Activated naive CD4-positive, alpha-beta T cell treated with anti-CD3 and anti-CD28 coated beads for 36 hours (primary cell): ENCODE measurements at regions not wholly inside any gene's neighbourhood (a gene's known extent, or its start where the extent isn't known, plus 50 kb on each side); places are given as distances from the start of the nearest gene placed in this dataset.

Source experiments
- CTCF ChIA-PET: fragments of 350-600 bp; sonication (Branson Sonifier 250); formaldehyde crosslinking; loops from one replicate; lab custom pipeline; 2021; ENCODE audit warnings: antibody characterized with exemption; lab: Charles Lee
- DNase-seq: peaks from one replicate; pipeline ENCODE4 v3.0.0-alpha.2; 2020
- H3K27ac Mint-ChIP-seq: one replicate; pipeline ENCODE4 v1.8.0; 2021; ENCODE audit warnings: mild to moderate bottlenecking, mixed read lengths
- H3K27me3 Mint-ChIP-seq: one replicate; pipeline ENCODE4 v1.8.0; 2021; ENCODE audit warnings: low read depth, mixed read lengths
- H3K36me3 Mint-ChIP-seq: one replicate; pipeline ENCODE4 v1.8.0; 2021; ENCODE audit warnings: low read depth, mixed read lengths
- H3K4me1 Mint-ChIP-seq: one replicate; pipeline ENCODE4 v1.8.0; 2021; ENCODE audit warnings: low read depth, mixed read lengths
- H3K4me3 Mint-ChIP-seq: one replicate; pipeline ENCODE4 v1.8.0; 2021; ENCODE audit warnings: mild to moderate bottlenecking, moderate library complexity, mixed read lengths
- H3K9me3 Mint-ChIP-seq: one replicate; pipeline ENCODE4 v1.8.0; 2021; ENCODE audit warnings: mixed read lengths
- intact Hi-C: fragments of 100-400 bp; cut with micrococcal nuclease; formaldehyde crosslinking; loops from one replicate; pipeline ENCODE4 v1.15.1; 2023

GRCh38 chr3:5072100-5072816 lies 49.8 kb upstream of the ARL8B start:
- Mint-ChIP-seq H3K27me3 (peaks cover 2% of the 10 kb centered on the region), H3K4me1 (no peaks in the 10 kb centered on the region), H3K36me3 (no peaks in the 10 kb centered on the region), H3K27ac (no peak overlapping the region), H3K4me3 (no peak overlapping the region), H3K9me3 (no peaks in the 10 kb centered on the region)
- no peak for DNase-seq
- CTCF ChIA-PET: interaction anchor here (1.0 to 2.7 kb wide), 2 partner anchors 15 to 360 kb away, joined by 3 to 6 read pairs; no protein-coding TSS in a partner anchor
- intact Hi-C loops: no loop called here
